Activated CD8-positive, alpha-beta memory T cell treated with anti-CD3 and anti-CD28 coated beads, Interleukin-2, amount 50 U/mL, for 4 hours (primary cell): ENCODE measurements at regions not wholly inside any gene's neighbourhood (a gene's known extent, or its start where the extent isn't known, plus 50 kb on each side); places are given as distances from the start of the nearest gene placed in this dataset.
A peak's percentile ranks its signal among the peaks of the same experiment; 100 is the strongest.

ENCODE experiments used
- DNase-seq: peaks from one replicate; pipeline ENCODE4 v3.0.0-alpha.2; 2020

- no peak for DNase-seq
Observed at GRCh38 chr22:47976219-47976618, 1213.8 kb downstream of the TBC1D22A start.

GRCh38 chr22:47967831-47968230 is 1205.4 kb downstream of the TBC1D22A start:
- DNase-seq: no peak

- DNase-seq: no peak
Observed at GRCh38 chr22:47966316-47966715, 1203.9 kb downstream of the TBC1D22A start.

GRCh38 chr22:47965896-47966295 is 1203.4 kb downstream of the TBC1D22A start:
- DNase-seq: no peak

- DNase-seq: no peak
Observed at GRCh38 chr22:47965066-47965465, 1202.6 kb downstream of the TBC1D22A start.

GRCh38 chr22:47963660-47964059 is 1201.2 kb downstream of the TBC1D22A start:
- DNase-seq: no peak

GRCh38 chr22:47957649-47958048 is 1195.2 kb downstream of the TBC1D22A start:
- no peak for DNase-seq

- no peak for DNase-seq
Observed at GRCh38 chr22:47954107-47954506, 1191.7 kb downstream of the TBC1D22A start.

GRCh38 chr22:47944941-47945340 is 1182.5 kb downstream of the TBC1D22A start:
- no peak for DNase-seq

GRCh38 chr22:47943729-47944700 is 1181.6 kb downstream of the TBC1D22A start:
- no peak for DNase-seq

GRCh38 chr22:47940211-47940610 is 1177.8 kb downstream of the TBC1D22A start:
- DNase-seq: no peak

- DNase-seq: no peak
Observed at GRCh38 chr22:47933891-47934290, 1171.4 kb downstream of the TBC1D22A start.

GRCh38 chr22:47933226-47933625 is 1170.8 kb downstream of the TBC1D22A start:
- DNase-seq: no peak

- no peak for DNase-seq
Observed at GRCh38 chr22:47929646-47930185, 1167.3 kb downstream of the TBC1D22A start.

GRCh38 chr22:47929073-47929472 is 1166.6 kb downstream of the TBC1D22A start:
- no peak for DNase-seq

- DNase-seq: no peak
Observed at GRCh38 chr22:47928631-47929030, 1166.2 kb downstream of the TBC1D22A start.

GRCh38 chr22:47927648-47928210 is 1165.3 kb downstream of the TBC1D22A start:
- no peak for DNase-seq

GRCh38 chr22:47923011-47923427 is 1160.6 kb downstream of the TBC1D22A start:
- DNase-seq: no peak

GRCh38 chr22:47921906-47922305 is 1159.5 kb downstream of the TBC1D22A start:
- no peak for DNase-seq

GRCh38 chr22:47920380-47920959 is 1158.0 kb downstream of the TBC1D22A start:
- DNase-seq: no peak

- DNase-seq: no peak
Observed at GRCh38 chr22:47919893-47920292, 1157.4 kb downstream of the TBC1D22A start.

- no peak for DNase-seq
Observed at GRCh38 chr22:47919001-47919441, 1156.6 kb downstream of the TBC1D22A start.

GRCh38 chr22:47918276-47918921 is 1155.9 kb downstream of the TBC1D22A start:
- peak; percentile 24 for DNase-seq
